ENCODE measurements at regions not wholly inside any gene's neighbourhood (a gene's known extent, or its start where the extent isn't known, plus 50 kb on each side); places are given as distances from the start of the nearest gene placed in this dataset.

GRCh38 chr12:30378307-30378706 is 317.4 kb downstream of the IPO8 start:
- no peak for TF ChIP-seq CTCF (IDR thresholded peaks at IDR 0.05; ENCODE audit: control insufficient read depth, extremely low read depth, insufficient read depth)
- DNase-seq (ENCODE audit: low read depth) = no peak
- H3K4me3 ChIP-seq (ENCODE audit: low read depth, low read length) = no peak overlapping the region

GRCh38 chr12:30364822-30365221 is 330.8 kb downstream of the IPO8 start:
- no peak for TF ChIP-seq CTCF (IDR thresholded peaks at IDR 0.05; ENCODE audit: control insufficient read depth, extremely low read depth, insufficient read depth)
- no peak for DNase-seq (ENCODE audit: low read depth)
- no peak overlapping the region for H3K4me3 ChIP-seq (ENCODE audit: low read depth, low read length)

- no peak for TF ChIP-seq CTCF (IDR thresholded peaks at IDR 0.05; ENCODE audit: control insufficient read depth, extremely low read depth, insufficient read depth)
Measured at GRCh38 chr12:30361145-30361544, 334.5 kb downstream of the IPO8 start.

GRCh38 chr12:30358671-30359070 is 337.0 kb downstream of the IPO8 start:
- no peak for DNase-seq (ENCODE audit: low read depth)
- H3K4me3 ChIP-seq (ENCODE audit: low read depth, low read length) = no peak overlapping the region
- no peak for TF ChIP-seq CTCF (IDR thresholded peaks at IDR 0.05; ENCODE audit: control insufficient read depth, extremely low read depth, insufficient read depth)

More at GRCh38 chr12:30361145-30361544, 334.5 kb downstream of the IPO8 start:
- peak; percentile 23 for DNase-seq (ENCODE audit: low read depth)
- no peak overlapping the region for H3K4me3 ChIP-seq (ENCODE audit: low read depth, low read length)

GRCh38 chr12:30357766-30358490 is 337.7 kb downstream of the IPO8 start:
- H3K4me3 ChIP-seq (ENCODE audit: low read depth, low read length) = no peak overlapping the region
- TF ChIP-seq CTCF (IDR thresholded peaks at IDR 0.05; ENCODE audit: control insufficient read depth, extremely low read depth, insufficient read depth) = no peak
- DNase-seq (ENCODE audit: low read depth) = no peak

- H3K4me3 ChIP-seq (ENCODE audit: low read depth, low read length) = no peak overlapping the region
- TF ChIP-seq CTCF (IDR thresholded peaks at IDR 0.05; ENCODE audit: control insufficient read depth, extremely low read depth, insufficient read depth) = no peak
- no peak for DNase-seq (ENCODE audit: low read depth)
Measured at GRCh38 chr12:30345744-30346471, 349.8 kb downstream of the IPO8 start.

All from LNCaP clone FGC (cell line).